ENCODE measurements at regions not wholly inside any gene's neighbourhood (a gene's known extent, or its start where the extent isn't known, plus 50 kb on each side); places are given as distances from the start of the nearest gene placed in this dataset.

- TF ChIP-seq CTCF (IDR thresholded peaks at IDR 0.05), result no peak
- TF ChIP-seq POLR2A (IDR thresholded peaks at IDR 0.05), result no peak
Measured at GRCh38 chr22:47366026-47366767, 603.7 kb downstream of the TBC1D22A start.

Data from adrenal gland (tissue), 5 donors.